H9 (cell line): ENCODE measurements at regions not wholly inside any gene's neighbourhood (a gene's known extent, or its start where the extent isn't known, plus 50 kb on each side); places are given as distances from the start of the nearest gene placed in this dataset.

Experiments used
- DNase-seq: peaks from one replicate; pipeline ENCODE4 v3.0.0-alpha.2; 2017
- H2AFZ ChIP-seq: one replicate; pipeline ENCODE4 v1.6.1; 2013; ENCODE audit warnings: mild to moderate bottlenecking, low read length, control low read depth, moderate library complexity
- H2AK5ac ChIP-seq: 2 replicates; pipeline ENCODE4 v1.6.1; 2013; ENCODE audit warnings: low read length, control low read depth, mixed read lengths; ENCODE audit not compliant: insufficient read length
- H2BK120ac ChIP-seq: one replicate; pipeline ENCODE4 v1.6.1; 2013; ENCODE audit warnings: low read depth, mild to moderate bottlenecking, low read length, control low read depth, inconsistent platforms; ENCODE audit not compliant: poor library complexity, severe bottlenecking
- H2BK12ac ChIP-seq: 2 replicates; pipeline ENCODE4 v1.6.1; 2013; ENCODE audit warnings: low read length, control low read depth, mixed read lengths, low read depth; ENCODE audit not compliant: insufficient read length
- H2BK15ac ChIP-seq: 2 replicates; pipeline ENCODE4 v1.6.1; 2013; ENCODE audit warnings: low read depth, low read length, control low read depth
- H2BK20ac ChIP-seq: one replicate; pipeline ENCODE4 v1.6.1; 2013; ENCODE audit warnings: low read depth, mild to moderate bottlenecking, low read length, control low read depth, inconsistent platforms; ENCODE audit not compliant: poor library complexity, severe bottlenecking
- H2BK5ac ChIP-seq: 2 replicates; pipeline ENCODE4 v1.6.1; 2013; ENCODE audit warnings: low read length, control low read depth, mixed read lengths; ENCODE audit not compliant: insufficient read length
- H3K14ac ChIP-seq: 2 replicates; pipeline ENCODE4 v1.6.1; 2013; ENCODE audit warnings: low read length, control low read depth; ENCODE audit not compliant: insufficient read depth
- H3K18ac ChIP-seq: 2 replicates; pipeline ENCODE4 v1.6.1; 2013; ENCODE audit warnings: low read depth, mild to moderate bottlenecking, mixed read lengths, low read length, control low read depth; ENCODE audit not compliant: insufficient read length
- H3K23ac ChIP-seq: 2 replicates; pipeline ENCODE4 v1.6.1; 2013; ENCODE audit warnings: low read length, control low read depth, mixed read lengths, low read depth; ENCODE audit not compliant: insufficient read length
- H3K23me2 ChIP-seq: 2 replicates; pipeline ENCODE4 v1.6.1; 2013; ENCODE audit warnings: low read depth, mild to moderate bottlenecking, mixed read lengths, low read length, control low read depth; ENCODE audit not compliant: insufficient read length, poor library complexity, severe bottlenecking
- H3K27ac ChIP-seq: 2 replicates; pipeline ENCODE4 v1.5.1; 2013; ENCODE audit warnings: low read length, control low read depth, mixed read lengths, low read depth; ENCODE audit not compliant: insufficient read length
- H3K27me3 ChIP-seq: 2 replicates; pipeline ENCODE4 v1.6.1; 2013; ENCODE audit warnings: low read length, control low read depth, inconsistent platforms; ENCODE audit not compliant: insufficient read depth
- H3K4ac ChIP-seq: 2 replicates; pipeline ENCODE4 v1.6.1; 2013; ENCODE audit warnings: low read depth, mild to moderate bottlenecking, control low read depth, inconsistent platforms, low read length, moderate library complexity
- H3K4me1 ChIP-seq: 2 replicates; pipeline ENCODE4 v1.6.1; 2013; ENCODE audit warnings: low read length, control low read depth, inconsistent platforms; ENCODE audit not compliant: insufficient read depth
- H3K4me2 ChIP-seq: 2 replicates; pipeline ENCODE4 v1.6.1; 2013; ENCODE audit warnings: low read length, control low read depth, mixed read lengths; ENCODE audit not compliant: insufficient read length, insufficient read depth
- H3K56ac ChIP-seq: 2 replicates; pipeline ENCODE4 v1.6.1; 2013; ENCODE audit warnings: low read depth, mild to moderate bottlenecking, mixed read lengths, low read length, control low read depth; ENCODE audit not compliant: insufficient read length
- H3K79me1 ChIP-seq: 2 replicates; pipeline ENCODE4 v1.6.1; 2013; ENCODE audit warnings: low read depth, mild to moderate bottlenecking, moderate library complexity, low read length, control low read depth, inconsistent platforms; ENCODE audit not compliant: insufficient read depth, poor library complexity, severe bottlenecking
- H3K79me2 ChIP-seq: 2 replicates; pipeline ENCODE4 v1.6.1; 2013; ENCODE audit warnings: low read length, control low read depth, inconsistent platforms; ENCODE audit not compliant: insufficient read depth
- H3K9ac ChIP-seq: 2 replicates; pipeline ENCODE4 v1.6.1; 2013; ENCODE audit warnings: low read length, control low read depth, mixed read lengths; ENCODE audit not compliant: insufficient read length; ENCODE audit errors: extremely low read depth
- H3K9me3 ChIP-seq: one replicate; pipeline ENCODE4 v1.6.1; 2013; ENCODE audit warnings: low read depth, low read length, inconsistent platforms; ENCODE audit not compliant: control insufficient read depth
- H3T11ph ChIP-seq: one replicate; pipeline ENCODE4 v1.6.1; 2013; ENCODE audit warnings: mild to moderate bottlenecking, low read length, control low read depth, inconsistent platforms
- H4K20me1 ChIP-seq: one replicate; pipeline ENCODE4 v1.6.1; 2013; ENCODE audit not compliant: control insufficient read depth, insufficient read length, insufficient read depth
- H4K5ac ChIP-seq: 2 replicates; pipeline ENCODE4 v1.6.1; 2013; ENCODE audit warnings: low read depth, mild to moderate bottlenecking, mixed read lengths, low read length, control low read depth; ENCODE audit not compliant: insufficient read length
- H4K8ac ChIP-seq: replicated peaks from 2 replicates; pipeline ENCODE4 v1.6.1; 2013; ENCODE audit warnings: low read length, control low read depth, mixed read lengths, low read depth; ENCODE audit not compliant: insufficient read length
- H4K91ac ChIP-seq: 2 replicates; pipeline ENCODE4 v1.6.1; 2013; ENCODE audit warnings: low read depth, mild to moderate bottlenecking, moderate library complexity, mixed read lengths, low read length, control low read depth; ENCODE audit not compliant: insufficient read length
- H3K27ac Mint-ChIP-seq, 3 experiments: 2 replicates in 2 of 3; 3 replicates in 1 of 3; pipeline ENCODE4 v1.8.0; 2020 to 2021; ENCODE audit warnings: mixed read lengths in 3 of 3, mild to moderate bottlenecking in 1 of 3, moderate library complexity in 1 of 3
- H3K27me3 Mint-ChIP-seq: 2 replicates; pipeline ENCODE4 v1.8.0; 2021; ENCODE audit warnings: low read depth, mild to moderate bottlenecking, moderate library complexity, mixed read lengths
- H3K36me3 Mint-ChIP-seq, 3 experiments: 2 replicates in 2 of 3; 3 replicates in 1 of 3; pipeline ENCODE4 v1.8.0; 2020 to 2021; ENCODE audit warnings: low read depth in 3 of 3, mixed read lengths in 3 of 3; ENCODE audit not compliant: insufficient read depth in 1 of 3
- H3K4me1 Mint-ChIP-seq, 2 experiments: 2 replicates each; pipeline ENCODE4 v1.8.0; 2020; ENCODE audit warnings: mixed read lengths in 2 of 2
- H3K4me3 Mint-ChIP-seq, 2 experiments: 2 replicates in 1 of 2; 3 replicates in 1 of 2; pipeline ENCODE4 v1.8.0; 2020 to 2021; ENCODE audit warnings: mild to moderate bottlenecking in 2 of 2, mixed read lengths in 2 of 2, moderate library complexity in 1 of 2
- H3K9me3 Mint-ChIP-seq, 2 experiments: 2 replicates in 1 of 2; 3 replicates in 1 of 2; pipeline ENCODE4 v1.8.0; 2020; ENCODE audit warnings: mild to moderate bottlenecking in 2 of 2, mixed read lengths in 2 of 2, moderate library complexity in 1 of 2
- CTCF ChIP-seq: fragments of 200-600 bp; sonication (generic); conservative IDR thresholded peaks from 3 replicates; pipeline ENCODE4 v1.8.0; 2021; ENCODE audit warnings: antibody characterized with exemption, mild to moderate bottlenecking
- WGBS: extraction: QIAGEN DNeasy Blood & Tissue Kit; methylation state at CpG from one replicate; pipeline ENCODE4 v1.1.7; 2013; ENCODE audit warnings: missing lambda C conversion rate, low lambda C conversion rate, mixed read lengths; ENCODE audit not compliant: insufficient read length; ENCODE audit errors: extremely low coverage; 5-methylcytosine and 5-hydroxymethylcytosine counted together

GRCh38 chr16:10309271-10309932, 76.5 kb upstream of the ATF7IP2 start:
- Mint-ChIP-seq H3K27ac (no peak overlapping the region), H3K36me3 (no peaks in the 10 kb centered on the region), H3K4me3 (no peak overlapping the region), H3K9me3 (no peaks in the 10 kb centered on the region), H3K4me1 (no peaks in the 10 kb centered on the region), H3K27me3 (no peaks in the 10 kb centered on the region)
- Histone ChIP-seq H3K4ac (no peak overlapping the region), H3K4me1 (no peaks in the 10 kb centered on the region), H3K9me3 (no peaks in the 10 kb centered on the region), H3K79me1 (no peaks in the 10 kb centered on the region), H2BK12ac (no peak overlapping the region), H3K4me2 (no peak overlapping the region), H3K56ac (no peak overlapping the region), H2AFZ (no peak overlapping the region), H3K23me2 (no peaks in the 10 kb centered on the region), H3K23ac (no peak overlapping the region), H2BK120ac (no peak overlapping the region), H2BK20ac (no peak overlapping the region), H4K5ac (no peak overlapping the region), H3T11ph (no peak overlapping the region), H3K14ac (no peak overlapping the region), H3K79me2 (no peaks in the 10 kb centered on the region), H3K9ac (no peak overlapping the region), H4K8ac (no peak overlapping the region), H2BK15ac (no peak overlapping the region), H2AK5ac (no peak overlapping the region), H2BK5ac (no peak overlapping the region), H3K18ac (no peak overlapping the region), H4K20me1 (no peaks in the 10 kb centered on the region), H3K27me3 (no peaks in the 10 kb centered on the region), H4K91ac (no peak overlapping the region), H3K27ac (no peak overlapping the region)
- TF ChIP-seq CTCF, result no peak
- WGBS, result no CpG with 5 or more reads among the region's 11 CpGs
- no peak for DNase-seq
